SH-SY5Y (cell line): ENCODE measurements at regions not wholly inside any gene's neighbourhood (a gene's known extent, or its start where the extent isn't known, plus 50 kb on each side); places are given as distances from the start of the nearest gene placed in this dataset.

Experiments used
- GATA2 ChIP-seq: IDR thresholded peaks from 2 replicates; pipeline ENCODE4 v1.6.1; 2011; ENCODE audit warnings: mild to moderate bottlenecking, low read depth, low read length
- GATA3 ChIP-seq: IDR thresholded peaks from 2 replicates; pipeline ENCODE4 v1.6.1; 2011; ENCODE audit warnings: low read depth, mild to moderate bottlenecking, low read length, moderate library complexity

DNA sequence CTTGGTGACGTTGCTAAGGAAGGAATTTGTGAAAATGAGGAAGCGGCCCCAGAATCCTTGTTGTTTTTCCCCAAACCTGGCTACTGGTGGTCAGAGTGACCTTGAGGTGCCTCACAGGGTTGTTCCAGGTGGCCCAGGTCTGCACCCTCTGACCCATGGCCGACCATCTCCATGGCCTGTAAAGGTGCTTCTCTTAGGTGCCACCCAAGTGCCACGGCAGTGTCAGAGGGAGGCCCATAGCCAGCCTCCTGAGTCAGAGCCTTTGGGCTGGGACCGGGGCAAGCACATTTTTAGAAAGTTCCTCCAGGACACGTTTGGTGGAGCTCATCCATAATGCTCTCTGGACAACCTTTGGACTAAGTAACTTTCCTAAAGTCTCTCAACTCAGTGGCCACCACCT is 83.9 kb upstream of the IRS2 start:
- no peak for TF ChIP-seq GATA2
- no peak for TF ChIP-seq GATA3
